Testis (tissue), 2 donors: ENCODE measurements at regions not wholly inside any gene's neighbourhood (a gene's known extent, or its start where the extent isn't known, plus 50 kb on each side); places are given as distances from the start of the nearest gene placed in this dataset.

Experiments used
- DNase-seq: peaks from one replicate; pipeline ENCODE4 v3.0.0-alpha.2; 2019
- H3K27ac ChIP-seq, 2 donors: fragments of 200-600 bp; sonication (generic); one replicate each; pipeline ENCODE4 v1.5.1; 2019
- H3K27me3 ChIP-seq: fragments of 200-600 bp; sonication (generic); one replicate; pipeline ENCODE4 v1.5.1; 2019
- H3K36me3 ChIP-seq: fragments of 200-600 bp; sonication (generic); one replicate; pipeline ENCODE4 v1.5.1; 2017; ENCODE audit warnings: low read depth; ENCODE audit errors: missing control alignments
- H3K4me1 ChIP-seq: fragments of 200-600 bp; sonication (generic); one replicate; pipeline ENCODE4 v1.5.1; 2019
- H3K4me3 ChIP-seq, 2 donors: fragments of 200-600 bp; sonication (generic); one replicate each; pipeline ENCODE4 v1.5.1; 2017 to 2019
- H3K9me3 ChIP-seq: fragments of 200-600 bp; sonication (generic); one replicate; pipeline ENCODE4 v1.5.1; 2017
- POLR2A ChIP-seq: fragments of 450-650 bp; IDR thresholded peaks from one replicate; pipeline ENCODE4 v1.6.1; 2017; ENCODE audit warnings: antibody characterized with exemption, mild to moderate bottlenecking, moderate library complexity
- whole genome bisulfite sequencing, 2 donors: methylation state at CpG; one replicate each; pipeline ENCODE4 v1.1.5; 2018; 5-methylcytosine and 5-hydroxymethylcytosine counted together
- intact Hi-C: fragments of 100-400 bp; cut with DNase I; formaldehyde crosslinking; loops from one replicate; pipeline ENCODE4 v1.15.1; 2023; ENCODE audit warnings: low total_unique reads
- TF ChIP-seq, protein P1 (sequence below), 3 experiments: fragments of 450-650 bp in 2 of 3; fragments of 200-600 bp in 1 of 3; sonication (generic) in 1 of 3; IDR thresholded peaks; one replicate each; pipeline ENCODE4 v1.5.1; 2016 to 2019; ENCODE audit warnings: antibody characterized with exemption in 3 of 3, mild to moderate bottlenecking in 2 of 3, moderate library complexity in 1 of 3

DNA sequence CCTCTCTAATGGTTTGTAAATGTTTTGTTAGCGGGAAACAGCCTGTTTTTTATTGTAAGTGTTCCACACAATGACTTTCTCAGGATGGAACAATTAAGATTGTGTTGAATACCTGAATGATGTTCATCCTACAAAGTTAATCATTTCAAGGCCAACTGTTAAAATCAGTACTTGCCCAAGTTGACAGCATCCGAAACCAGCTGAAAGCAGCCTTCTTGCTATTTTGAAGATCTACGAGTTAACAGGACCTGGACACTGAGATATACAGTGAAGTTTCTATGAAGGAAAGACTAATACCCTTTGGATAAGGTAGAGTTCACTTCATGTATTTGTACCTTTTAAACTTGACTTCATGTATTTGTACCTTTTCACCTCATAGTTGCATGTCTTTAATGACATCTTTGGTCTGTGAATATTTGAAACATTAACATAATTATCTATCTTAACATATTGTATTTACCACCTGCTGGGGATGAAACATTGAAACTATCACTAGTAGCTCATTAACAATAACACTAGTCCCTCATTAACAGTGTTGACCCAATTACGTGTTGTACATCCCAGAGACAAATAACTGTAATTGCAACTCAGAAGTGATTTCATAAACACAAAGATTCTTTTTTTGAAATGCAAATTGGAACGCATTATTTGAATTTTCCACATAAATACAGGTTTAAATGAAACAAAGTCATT is 556.0 kb upstream of the MEX3C start:
- no peak for TF ChIP-seq POLR2A
- TF ChIP-seq, protein P1, sequence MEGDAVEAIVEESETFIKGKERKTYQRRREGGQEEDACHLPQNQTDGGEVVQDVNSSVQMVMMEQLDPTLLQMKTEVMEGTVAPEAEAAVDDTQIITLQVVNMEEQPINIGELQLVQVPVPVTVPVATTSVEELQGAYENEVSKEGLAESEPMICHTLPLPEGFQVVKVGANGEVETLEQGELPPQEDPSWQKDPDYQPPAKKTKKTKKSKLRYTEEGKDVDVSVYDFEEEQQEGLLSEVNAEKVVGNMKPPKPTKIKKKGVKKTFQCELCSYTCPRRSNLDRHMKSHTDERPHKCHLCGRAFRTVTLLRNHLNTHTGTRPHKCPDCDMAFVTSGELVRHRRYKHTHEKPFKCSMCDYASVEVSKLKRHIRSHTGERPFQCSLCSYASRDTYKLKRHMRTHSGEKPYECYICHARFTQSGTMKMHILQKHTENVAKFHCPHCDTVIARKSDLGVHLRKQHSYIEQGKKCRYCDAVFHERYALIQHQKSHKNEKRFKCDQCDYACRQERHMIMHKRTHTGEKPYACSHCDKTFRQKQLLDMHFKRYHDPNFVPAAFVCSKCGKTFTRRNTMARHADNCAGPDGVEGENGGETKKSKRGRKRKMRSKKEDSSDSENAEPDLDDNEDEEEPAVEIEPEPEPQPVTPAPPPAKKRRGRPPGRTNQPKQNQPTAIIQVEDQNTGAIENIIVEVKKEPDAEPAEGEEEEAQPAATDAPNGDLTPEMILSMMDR (IDR thresholded peaks at IDR 0.05), result no peak
- Histone ChIP-seq H3K27ac (no peak overlapping the region), H3K36me3 (no peaks in the 10 kb centered on the region), H3K27me3 (no peaks in the 10 kb centered on the region), H3K4me3 (no peak overlapping the region), H3K4me1 (no peaks in the 10 kb centered on the region), H3K9me3 (no peaks in the 10 kb centered on the region)
- no peak for DNase-seq
- WGBS, 2 donors, result 69% methylated on average over 5 of the region's 5 CpGs
- intact Hi-C loops, result no loop called here

DNA sequence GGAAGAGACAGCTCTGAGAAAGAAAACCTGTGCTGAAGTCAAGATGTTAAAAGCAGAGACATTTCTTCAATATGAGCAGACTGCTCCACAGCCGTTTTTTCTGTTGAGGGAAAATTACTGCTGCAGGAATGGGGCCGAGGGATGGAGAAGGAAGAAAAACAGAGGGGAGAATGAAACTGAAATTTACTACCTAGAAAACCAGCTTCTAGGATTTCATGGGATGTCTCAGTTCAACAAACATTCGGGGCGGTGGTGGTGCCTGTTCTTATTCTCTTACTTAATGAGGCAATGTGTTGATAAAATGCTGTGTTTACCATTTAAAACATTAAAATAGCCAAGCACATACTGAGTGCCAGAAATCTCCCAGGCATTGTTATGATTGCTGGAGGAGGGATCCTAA is 557.1 kb upstream of the MEX3C start:
- H3K27me3 ChIP-seq, result no peaks in the 10 kb centered on the region
- DNase-seq, result no peak
- 18 to 24% methylated on average over 4 of the region's 4 CpGs for WGBS, 2 donors
- TF ChIP-seq, protein P1 (IDR thresholded peaks at IDR 0.05), result no peak
- TF ChIP-seq POLR2A, result no peak
- no peak overlapping the region for H3K27ac ChIP-seq
- H3K36me3 ChIP-seq, result no peaks in the 10 kb centered on the region
- no peaks in the 10 kb centered on the region for H3K4me1 ChIP-seq
- H3K4me3 ChIP-seq, result no peak overlapping the region
- intact Hi-C loops, result no loop called here
- no peaks in the 10 kb centered on the region for H3K9me3 ChIP-seq

DNA sequence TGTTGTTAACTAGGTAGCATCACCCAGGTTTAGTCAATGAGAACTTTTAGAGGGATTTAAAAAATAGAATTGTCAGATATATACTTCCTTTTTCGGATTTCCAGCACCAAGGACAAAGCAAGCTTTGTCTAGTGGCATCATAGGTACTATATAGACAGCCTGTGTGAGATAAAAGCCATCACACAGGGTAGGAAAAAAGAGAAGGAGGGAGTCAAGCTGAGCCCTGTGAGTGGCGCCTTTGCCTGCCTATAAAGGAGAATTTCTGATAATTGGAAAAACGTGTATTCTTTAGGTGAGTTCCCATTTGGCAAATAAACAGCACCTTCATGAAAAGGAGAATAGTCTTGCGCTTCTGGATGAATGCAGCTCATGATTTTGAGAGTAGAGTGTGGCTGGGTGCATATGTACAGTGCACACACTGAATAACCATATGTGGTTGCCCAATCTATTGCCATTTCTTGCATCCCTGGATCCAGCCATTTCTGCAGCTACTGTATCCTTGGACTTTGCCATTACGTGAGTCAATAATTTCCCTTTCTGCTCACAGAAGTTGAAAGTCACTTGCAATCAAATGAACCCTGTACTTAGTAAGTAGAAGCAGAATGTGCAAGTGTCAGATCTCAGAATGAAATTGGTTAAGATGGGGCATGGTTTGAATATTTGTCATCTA is 559.9 kb upstream of the MEX3C start:
- H3K4me3 ChIP-seq, result no peak overlapping the region
- TF ChIP-seq, protein P1 (IDR thresholded peaks at IDR 0.05), result no peak
- TF ChIP-seq POLR2A, result no peak
- H3K27me3 ChIP-seq, result no peaks in the 10 kb centered on the region
- no peak overlapping the region for H3K27ac ChIP-seq
- WGBS, 2 donors, result 73 to 81% methylated on average over 5 of the region's 5 CpGs
- intact Hi-C loops, result no loop called here
- no peaks in the 10 kb centered on the region for H3K4me1 ChIP-seq
- no peak for DNase-seq
- H3K9me3 ChIP-seq, result no peaks in the 10 kb centered on the region
- no peaks in the 10 kb centered on the region for H3K36me3 ChIP-seq

DNA sequence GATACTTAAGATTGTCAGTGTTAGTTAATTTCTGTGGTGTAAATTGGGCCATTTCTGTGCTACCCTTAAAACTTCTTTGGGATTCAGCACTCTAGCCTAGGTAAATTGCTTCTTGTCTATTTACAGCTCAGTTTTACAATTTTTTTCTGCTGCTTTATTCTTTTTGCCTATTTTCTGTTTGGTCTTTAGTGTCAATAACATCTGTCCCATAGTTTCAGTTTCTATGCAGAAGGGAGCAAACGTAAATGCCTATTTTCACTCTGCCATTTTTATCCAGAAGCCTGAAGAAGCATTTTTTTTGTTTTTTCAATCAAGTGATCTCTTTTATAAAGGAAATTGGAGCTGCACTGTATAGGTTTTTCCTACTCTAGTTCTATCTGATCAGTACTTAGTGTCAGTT is 564.9 kb upstream of the MEX3C start:
- TF ChIP-seq POLR2A, result no peak
- TF ChIP-seq, protein P1 (IDR thresholded peaks at IDR 0.05), result no peak
- intact Hi-C loops, result no loop called here
- H3K9me3 ChIP-seq, result no peaks in the 10 kb centered on the region
- H3K36me3 ChIP-seq, result no peaks in the 10 kb centered on the region
- H3K4me3 ChIP-seq, result no peak overlapping the region
- no peaks in the 10 kb centered on the region for H3K4me1 ChIP-seq
- H3K27ac ChIP-seq, result no peak overlapping the region
- WGBS, 2 donors, result 65 to 86% methylated on average over 1 of the region's 1 CpG
- no peaks in the 10 kb centered on the region for H3K27me3 ChIP-seq
- no peak for DNase-seq
